ENCODE measurements at regions not wholly inside any gene's neighbourhood (a gene's known extent, or its start where the extent isn't known, plus 50 kb on each side); places are given as distances from the start of the nearest gene placed in this dataset.

DNA sequence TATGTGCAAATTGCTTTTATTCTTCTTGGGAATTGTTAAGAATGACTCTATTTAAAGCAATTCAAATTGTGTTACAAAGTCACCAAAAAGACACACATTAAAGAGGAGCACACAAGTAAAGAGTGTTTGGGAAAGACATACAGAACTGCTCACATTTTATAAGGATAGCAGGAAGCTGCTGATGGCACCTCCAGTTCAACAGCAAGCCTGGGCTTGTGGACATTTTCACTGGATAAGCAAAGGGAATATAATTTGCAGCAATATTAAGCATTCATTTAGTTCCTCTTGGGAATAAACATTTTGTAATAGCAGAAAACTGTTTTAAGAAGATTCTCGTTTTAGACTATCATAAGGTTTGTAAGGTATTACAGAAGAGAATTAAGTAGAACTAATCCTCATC is 1271.9 kb downstream of the ZPLD1 start:
- Mint-ChIP-seq H3K4me1 (ENCODE audit: low read depth, unreplicated experiment) (no peaks in the 10 kb centered on the region), H3K9me3 (ENCODE audit: unreplicated experiment) (no peaks in the 10 kb centered on the region), H3K36me3 (ENCODE audit: unreplicated experiment) (no peaks in the 10 kb centered on the region), H3K27ac (ENCODE audit: unreplicated experiment) (no peak overlapping the region), H3K4me3 (ENCODE audit: unreplicated experiment) (no peak overlapping the region), H3K27me3 (ENCODE audit: unreplicated experiment) (no peaks in the 10 kb centered on the region)
- DNase-seq = no peak
- TF ChIP-seq, protein P1, sequence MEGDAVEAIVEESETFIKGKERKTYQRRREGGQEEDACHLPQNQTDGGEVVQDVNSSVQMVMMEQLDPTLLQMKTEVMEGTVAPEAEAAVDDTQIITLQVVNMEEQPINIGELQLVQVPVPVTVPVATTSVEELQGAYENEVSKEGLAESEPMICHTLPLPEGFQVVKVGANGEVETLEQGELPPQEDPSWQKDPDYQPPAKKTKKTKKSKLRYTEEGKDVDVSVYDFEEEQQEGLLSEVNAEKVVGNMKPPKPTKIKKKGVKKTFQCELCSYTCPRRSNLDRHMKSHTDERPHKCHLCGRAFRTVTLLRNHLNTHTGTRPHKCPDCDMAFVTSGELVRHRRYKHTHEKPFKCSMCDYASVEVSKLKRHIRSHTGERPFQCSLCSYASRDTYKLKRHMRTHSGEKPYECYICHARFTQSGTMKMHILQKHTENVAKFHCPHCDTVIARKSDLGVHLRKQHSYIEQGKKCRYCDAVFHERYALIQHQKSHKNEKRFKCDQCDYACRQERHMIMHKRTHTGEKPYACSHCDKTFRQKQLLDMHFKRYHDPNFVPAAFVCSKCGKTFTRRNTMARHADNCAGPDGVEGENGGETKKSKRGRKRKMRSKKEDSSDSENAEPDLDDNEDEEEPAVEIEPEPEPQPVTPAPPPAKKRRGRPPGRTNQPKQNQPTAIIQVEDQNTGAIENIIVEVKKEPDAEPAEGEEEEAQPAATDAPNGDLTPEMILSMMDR (IDR thresholded peaks at IDR 0.05; ENCODE audit: partially characterized antibody, unreplicated experiment) = no peak

DNA sequence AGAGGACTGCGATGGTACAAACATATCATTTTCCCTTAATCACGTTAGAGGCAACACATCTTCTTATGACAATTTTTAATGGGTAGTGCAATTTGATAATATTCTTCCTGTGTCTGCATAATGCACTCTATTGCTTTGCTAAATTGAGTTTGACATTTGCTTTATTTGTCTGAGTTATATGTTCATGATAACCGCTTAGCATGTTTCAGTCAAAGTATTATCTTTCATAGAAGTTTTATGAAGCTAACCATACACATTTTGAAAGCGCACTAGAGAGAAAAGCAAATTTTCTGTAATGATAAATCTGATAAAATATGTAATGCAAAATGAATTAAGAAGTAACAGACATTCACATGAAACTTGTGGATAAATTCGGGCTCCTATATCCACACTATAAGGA is 1276.9 kb downstream of the ZPLD1 start:
- TF ChIP-seq, protein P1 (IDR thresholded peaks at IDR 0.05; ENCODE audit: partially characterized antibody, unreplicated experiment) = no peak
- no peaks in the 10 kb centered on the region for H3K27me3 Mint-ChIP-seq (ENCODE audit: unreplicated experiment)
- no peak overlapping the region for H3K27ac Mint-ChIP-seq (ENCODE audit: unreplicated experiment)

DNA sequence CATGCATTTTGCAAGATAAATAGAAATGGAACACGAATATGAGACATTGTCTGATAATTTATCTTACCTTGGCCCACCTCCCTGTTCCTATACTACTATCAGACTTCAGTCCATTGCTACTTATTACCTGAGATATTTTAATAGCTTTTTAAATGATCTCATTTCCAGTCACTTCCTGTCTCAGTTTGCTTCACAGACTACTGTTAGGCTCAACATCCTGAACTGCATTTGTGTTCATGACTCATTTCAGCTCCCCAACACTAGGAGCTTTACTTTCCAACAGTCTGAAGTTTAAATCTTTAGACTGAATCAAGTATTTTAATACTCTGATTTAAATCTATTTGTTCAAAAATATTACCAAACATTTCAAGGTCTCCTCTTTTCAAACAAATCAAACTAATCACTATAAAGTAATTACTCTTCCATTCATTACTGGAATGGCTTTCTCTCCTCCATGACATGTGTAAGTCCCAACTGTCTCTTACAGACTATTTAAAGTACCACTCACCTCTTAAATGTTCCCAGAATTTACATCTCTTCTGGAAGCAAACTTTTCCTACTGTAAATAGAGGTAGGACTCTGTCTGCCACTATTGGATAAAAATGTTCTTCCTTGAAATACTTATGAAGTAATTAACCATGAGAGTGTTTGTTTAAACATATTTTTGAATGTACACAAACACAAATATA is 1277.6 kb downstream of the ZPLD1 start:
- no peaks in the 10 kb centered on the region for H3K27me3 Mint-ChIP-seq (ENCODE audit: unreplicated experiment)
- no peak overlapping the region for H3K27ac Mint-ChIP-seq (ENCODE audit: unreplicated experiment)
- H3K9me3 Mint-ChIP-seq (ENCODE audit: unreplicated experiment) = no peaks in the 10 kb centered on the region
- DNase-seq = no peak
- H3K36me3 Mint-ChIP-seq (ENCODE audit: unreplicated experiment) = no peaks in the 10 kb centered on the region
- H3K4me1 Mint-ChIP-seq (ENCODE audit: low read depth, unreplicated experiment) = no peaks in the 10 kb centered on the region
- TF ChIP-seq, protein P1 (IDR thresholded peaks at IDR 0.05; ENCODE audit: partially characterized antibody, unreplicated experiment) = no peak
- no peak overlapping the region for H3K4me3 Mint-ChIP-seq (ENCODE audit: unreplicated experiment)

More for the DNA sequence above, 1276.9 kb downstream of the ZPLD1 start:
- no peaks in the 10 kb centered on the region for H3K9me3 Mint-ChIP-seq (ENCODE audit: unreplicated experiment)
- no peak overlapping the region for H3K4me3 Mint-ChIP-seq (ENCODE audit: unreplicated experiment)
- H3K4me1 Mint-ChIP-seq (ENCODE audit: low read depth, unreplicated experiment) = no peaks in the 10 kb centered on the region
- DNase-seq = no peak
- H3K36me3 Mint-ChIP-seq (ENCODE audit: unreplicated experiment) = no peaks in the 10 kb centered on the region

DNA sequence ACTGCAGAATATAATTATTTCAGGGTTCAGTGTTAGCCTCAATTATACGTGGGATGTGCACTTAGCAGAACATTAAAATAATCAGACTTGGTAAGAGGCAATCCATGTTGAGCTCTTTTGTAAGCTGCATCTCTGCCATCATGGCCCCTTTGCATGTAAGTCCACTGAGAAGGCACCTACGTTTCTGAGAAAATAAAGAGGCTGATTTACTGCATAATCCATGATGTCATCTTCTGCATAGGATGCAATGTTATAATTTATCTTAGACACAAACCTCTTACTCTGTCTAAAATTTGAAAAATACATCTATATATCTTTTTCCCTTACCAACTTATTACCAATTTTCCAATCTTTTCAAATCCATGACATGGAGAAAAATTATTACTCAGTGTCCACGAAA is 1294.7 kb downstream of the ZPLD1 start:
- Mint-ChIP-seq H3K27ac (ENCODE audit: unreplicated experiment) (no peak overlapping the region), H3K4me3 (ENCODE audit: unreplicated experiment) (no peak overlapping the region), H3K27me3 (ENCODE audit: unreplicated experiment) (no peaks in the 10 kb centered on the region), H3K9me3 (ENCODE audit: unreplicated experiment) (no peaks in the 10 kb centered on the region), H3K36me3 (ENCODE audit: unreplicated experiment) (no peaks in the 10 kb centered on the region), H3K4me1 (ENCODE audit: low read depth, unreplicated experiment) (no peaks in the 10 kb centered on the region)
- TF ChIP-seq, protein P1 (IDR thresholded peaks at IDR 0.05; ENCODE audit: partially characterized antibody, unreplicated experiment) = no peak
- DNase-seq = no peak

DNA sequence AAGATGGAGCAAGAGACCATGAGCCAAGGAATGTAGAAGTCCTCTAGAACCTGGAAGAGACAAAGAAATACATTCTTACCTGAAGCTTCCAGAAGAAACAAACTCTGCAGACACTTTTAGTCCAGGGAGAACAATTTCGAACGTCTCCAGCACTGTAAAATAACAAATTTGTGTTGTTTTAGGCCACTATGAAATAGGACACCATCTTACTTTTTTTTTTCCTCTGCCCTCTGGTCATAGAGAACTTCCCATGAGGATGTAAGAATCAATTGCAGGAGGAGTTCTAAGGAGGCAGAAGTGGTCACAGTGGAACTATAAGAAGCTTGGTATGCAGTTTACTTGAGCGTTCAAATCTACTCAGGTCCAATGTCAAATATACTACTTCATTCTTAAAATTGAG is 1295.9 kb downstream of the ZPLD1 start:
- H3K27me3 Mint-ChIP-seq (ENCODE audit: unreplicated experiment) = no peaks in the 10 kb centered on the region
- no peak for DNase-seq
- no peak overlapping the region for H3K27ac Mint-ChIP-seq (ENCODE audit: unreplicated experiment)
- H3K36me3 Mint-ChIP-seq (ENCODE audit: unreplicated experiment) = no peaks in the 10 kb centered on the region
- no peaks in the 10 kb centered on the region for H3K9me3 Mint-ChIP-seq (ENCODE audit: unreplicated experiment)
- TF ChIP-seq, protein P1 (IDR thresholded peaks at IDR 0.05; ENCODE audit: partially characterized antibody, unreplicated experiment) = no peak
- H3K4me1 Mint-ChIP-seq (ENCODE audit: low read depth, unreplicated experiment) = no peaks in the 10 kb centered on the region
- no peak overlapping the region for H3K4me3 Mint-ChIP-seq (ENCODE audit: unreplicated experiment)
